ENCODE measurements at regions not wholly inside any gene's neighbourhood (a gene's known extent, or its start where the extent isn't known, plus 50 kb on each side); places are given as distances from the start of the nearest gene placed in this dataset.

- H3K4me3 Mint-ChIP-seq: no peak overlapping the region
- no peak for DNase-seq
- peaks cover 71% of the 10 kb centered on the region for H3K27me3 Mint-ChIP-seq (ENCODE audit: low read depth, poor library complexity)
- peaks cover 29% of the 10 kb centered on the region for H3K9me3 Mint-ChIP-seq
- TF ChIP-seq, protein P1, sequence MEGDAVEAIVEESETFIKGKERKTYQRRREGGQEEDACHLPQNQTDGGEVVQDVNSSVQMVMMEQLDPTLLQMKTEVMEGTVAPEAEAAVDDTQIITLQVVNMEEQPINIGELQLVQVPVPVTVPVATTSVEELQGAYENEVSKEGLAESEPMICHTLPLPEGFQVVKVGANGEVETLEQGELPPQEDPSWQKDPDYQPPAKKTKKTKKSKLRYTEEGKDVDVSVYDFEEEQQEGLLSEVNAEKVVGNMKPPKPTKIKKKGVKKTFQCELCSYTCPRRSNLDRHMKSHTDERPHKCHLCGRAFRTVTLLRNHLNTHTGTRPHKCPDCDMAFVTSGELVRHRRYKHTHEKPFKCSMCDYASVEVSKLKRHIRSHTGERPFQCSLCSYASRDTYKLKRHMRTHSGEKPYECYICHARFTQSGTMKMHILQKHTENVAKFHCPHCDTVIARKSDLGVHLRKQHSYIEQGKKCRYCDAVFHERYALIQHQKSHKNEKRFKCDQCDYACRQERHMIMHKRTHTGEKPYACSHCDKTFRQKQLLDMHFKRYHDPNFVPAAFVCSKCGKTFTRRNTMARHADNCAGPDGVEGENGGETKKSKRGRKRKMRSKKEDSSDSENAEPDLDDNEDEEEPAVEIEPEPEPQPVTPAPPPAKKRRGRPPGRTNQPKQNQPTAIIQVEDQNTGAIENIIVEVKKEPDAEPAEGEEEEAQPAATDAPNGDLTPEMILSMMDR (IDR thresholded peaks at IDR 0.05): no peak
- no peak overlapping the region for H3K27ac Mint-ChIP-seq
- peaks cover 12% of the 10 kb centered on the region for H3K36me3 Mint-ChIP-seq (ENCODE audit: low read depth)
- H3K4me1 Mint-ChIP-seq: peaks cover 13% of the 10 kb centered on the region
Observed at GRCh38 chr2:120660771-120661459, 74.8 kb upstream of the GLI2 start.

- peaks cover 71% of the 10 kb centered on the region for H3K27me3 Mint-ChIP-seq (ENCODE audit: low read depth, poor library complexity)
- peak; percentile 68 for DNase-seq
Observed at GRCh38 chr2:120661551-120661950, 74.1 kb upstream of the GLI2 start.

GRCh38 chr2:120662046-120662445 is 73.6 kb upstream of the GLI2 start:
- Mint-ChIP-seq H3K4me3 (no peak overlapping the region), H3K27me3 (ENCODE audit: low read depth, poor library complexity) (peaks cover 70% of the 10 kb centered on the region), H3K4me1 (peaks cover 9% of the 10 kb centered on the region), H3K9me3 (peaks cover 41% of the 10 kb centered on the region), H3K27ac (no peak overlapping the region), H3K36me3 (ENCODE audit: low read depth) (peaks cover 21% of the 10 kb centered on the region)
- no peak for DNase-seq
- TF ChIP-seq, protein P1 (IDR thresholded peaks at IDR 0.05): no peak

More at GRCh38 chr2:120661551-120661950, 74.1 kb upstream of the GLI2 start:
- TF ChIP-seq, protein P1 (IDR thresholded peaks at IDR 0.05): no peak
- Mint-ChIP-seq H3K4me3 (no peak overlapping the region), H3K9me3 (peaks cover 36% of the 10 kb centered on the region), H3K27ac (no peak overlapping the region), H3K36me3 (ENCODE audit: low read depth) (peaks cover 18% of the 10 kb centered on the region), H3K4me1 (peaks cover 9% of the 10 kb centered on the region)

GRCh38 chr2:120662746-120663145 is 72.9 kb upstream of the GLI2 start:
- peaks cover 48% of the 10 kb centered on the region for H3K9me3 Mint-ChIP-seq
- H3K36me3 Mint-ChIP-seq (ENCODE audit: low read depth): peaks cover 21% of the 10 kb centered on the region
- H3K4me3 Mint-ChIP-seq: no peak overlapping the region
- TF ChIP-seq, protein P1 (IDR thresholded peaks at IDR 0.05): no peak
- no peak for DNase-seq
- H3K4me1 Mint-ChIP-seq: peaks cover 9% of the 10 kb centered on the region
- H3K27me3 Mint-ChIP-seq (ENCODE audit: low read depth, poor library complexity): peaks cover 69% of the 10 kb centered on the region
- H3K27ac Mint-ChIP-seq: no peak overlapping the region

- TF ChIP-seq, protein P1 (IDR thresholded peaks at IDR 0.05): no peak
- Mint-ChIP-seq H3K9me3 (peaks cover 63% of the 10 kb centered on the region), H3K4me1 (peaks cover 11% of the 10 kb centered on the region), H3K27ac (no peak overlapping the region), H3K4me3 (no peak overlapping the region), H3K36me3 (ENCODE audit: low read depth) (peaks cover 21% of the 10 kb centered on the region), H3K27me3 (ENCODE audit: low read depth, poor library complexity) (peaks cover 71% of the 10 kb centered on the region)
- no peak for DNase-seq
Observed at GRCh38 chr2:120666433-120666832, 69.2 kb upstream of the GLI2 start.

DNA sequence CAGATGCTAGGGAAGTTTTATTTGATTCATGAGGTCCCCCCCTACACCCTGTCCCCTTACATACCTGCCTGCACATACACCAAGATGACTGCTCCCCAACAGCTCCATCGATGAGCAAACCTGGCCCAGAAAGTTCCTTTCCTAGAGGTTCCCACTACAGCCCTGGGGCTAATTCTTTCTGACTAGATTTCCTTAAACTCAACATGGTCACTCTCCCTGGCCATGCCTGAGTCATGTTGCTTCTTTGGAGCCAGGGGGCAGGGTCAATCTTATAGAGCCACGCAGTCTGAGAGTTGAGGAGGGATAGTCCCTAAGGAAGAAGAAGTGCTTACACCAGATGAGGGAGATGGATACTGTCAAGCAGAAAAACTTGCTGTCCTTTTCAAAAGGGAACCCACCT is 67.7 kb upstream of the GLI2 start:
- Mint-ChIP-seq H3K9me3 (peaks cover 60% of the 10 kb centered on the region), H3K27me3 (ENCODE audit: low read depth, poor library complexity) (peaks cover 67% of the 10 kb centered on the region), H3K36me3 (ENCODE audit: low read depth) (peaks cover 21% of the 10 kb centered on the region), H3K4me3 (no peak overlapping the region), H3K4me1 (peaks cover 4% of the 10 kb centered on the region), H3K27ac (no peak overlapping the region)
- TF ChIP-seq, protein P1 (IDR thresholded peaks at IDR 0.05): no peak
- no peak for DNase-seq
